ENCODE measurements at regions not wholly inside any gene's neighbourhood (a gene's known extent, or its start where the extent isn't known, plus 50 kb on each side); places are given as distances from the start of the nearest gene placed in this dataset.

DNA sequence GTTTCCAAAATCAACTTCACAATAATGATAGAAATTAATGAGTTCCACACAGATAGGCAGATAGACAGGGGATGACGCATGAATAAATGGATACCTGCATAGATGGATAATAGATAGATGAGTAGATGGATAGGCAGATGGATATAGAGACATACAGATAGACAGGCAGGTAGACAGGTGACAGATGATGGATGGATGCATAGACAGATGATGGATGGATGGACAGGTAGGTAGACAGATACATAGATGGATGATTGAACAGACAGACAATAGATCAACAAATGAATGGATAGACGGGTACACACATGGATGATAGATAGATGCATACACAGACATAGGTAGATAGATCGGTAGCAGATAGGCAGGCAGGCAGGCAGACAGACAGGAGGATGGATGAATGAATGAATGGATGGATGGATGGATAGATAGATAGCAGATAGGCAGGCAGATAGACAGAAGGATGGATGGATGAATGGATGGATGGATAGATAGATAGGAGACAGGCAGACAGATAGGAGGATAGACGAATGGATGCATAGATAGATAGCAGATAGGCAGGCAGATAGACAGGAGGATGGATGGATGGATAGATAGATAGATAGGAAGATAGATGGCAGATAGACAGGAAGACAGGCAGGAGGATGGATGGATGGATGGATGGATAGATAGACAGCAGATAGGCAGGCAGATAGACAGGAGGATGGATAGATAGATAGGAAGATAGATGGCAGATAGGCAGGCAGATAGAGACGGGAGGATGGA, 142.5 kb downstream of the RBFOX3 start:
- Histone ChIP-seq H2BK120ac (ENCODE audit: low read depth, low read length, poor library complexity, severe bottlenecking) (no peak overlapping the region), H3K9me3 (ENCODE audit: control insufficient read depth, low read depth, low read length) (no peaks in the 10 kb centered on the region), H2AFZ (ENCODE audit: low read length) (no peak overlapping the region), H3K79me2 (ENCODE audit: insufficient read depth, low read length) (no peaks in the 10 kb centered on the region), H3K27me3 (ENCODE audit: insufficient read depth, low read length) (no peaks in the 10 kb centered on the region), H3K23ac (ENCODE audit: insufficient read length, low read depth, low read length) (no peak overlapping the region), H2BK12ac (ENCODE audit: insufficient read length, low read depth, low read length) (no peak overlapping the region), H3K4ac (ENCODE audit: low read depth, low read length) (no peak overlapping the region), H2AK5ac (ENCODE audit: insufficient read length, low read length) (no peak overlapping the region), H2BK5ac (ENCODE audit: insufficient read length, low read length) (no peak overlapping the region), H3K4me2 (ENCODE audit: insufficient read depth, insufficient read length, low read length) (no peak overlapping the region), H3K18ac (ENCODE audit: insufficient read length, low read depth, low read length) (no peak overlapping the region), H4K5ac (ENCODE audit: insufficient read length, low read depth, low read length) (no peak overlapping the region), H3K56ac (ENCODE audit: insufficient read length, low read depth, low read length) (no peak overlapping the region), H3K79me1 (ENCODE audit: insufficient read depth, low read depth, low read length, poor library complexity, severe bottlenecking) (no peaks in the 10 kb centered on the region), H3K9ac (ENCODE audit: extremely low read depth, insufficient read length, low read length) (no peak overlapping the region), H4K8ac (replicated peaks; ENCODE audit: insufficient read length, low read depth, low read length) (no peak overlapping the region), H3K4me1 (ENCODE audit: insufficient read depth, low read length) (no peaks in the 10 kb centered on the region), H3K23me2 (ENCODE audit: insufficient read length, low read depth, low read length, poor library complexity, severe bottlenecking) (no peaks in the 10 kb centered on the region), H4K20me1 (ENCODE audit: control insufficient read depth, insufficient read depth, insufficient read length) (peaks cover 3% of the 10 kb centered on the region), H3K14ac (ENCODE audit: insufficient read depth, low read length) (no peak overlapping the region), H4K91ac (ENCODE audit: insufficient read length, low read depth, low read length) (no peak overlapping the region), H3T11ph (ENCODE audit: low read length) (no peak overlapping the region), H2BK20ac (ENCODE audit: low read depth, low read length, poor library complexity, severe bottlenecking) (no peak overlapping the region), H2BK15ac (ENCODE audit: low read depth, low read length) (no peak overlapping the region), H3K27ac (ENCODE audit: insufficient read length, low read depth, low read length) (no peak overlapping the region)
- no peak for TF ChIP-seq CTCF (conservative IDR thresholded peaks at IDR 0.05)
- Mint-ChIP-seq H3K4me3 (no peak overlapping the region), H3K27me3 (ENCODE audit: low read depth) (peaks cover 22% of the 10 kb centered on the region), H3K27ac (no peak overlapping the region), H3K36me3 (ENCODE audit: insufficient read depth in 1 of 3, low read depth in 3 of 3) (no peaks in the 10 kb centered on the region; a peak in 1 of 7 replicates), H3K4me1 (peaks cover 7 to 14% of the 10 kb centered on the region in 2 experiments), H3K9me3 (no peaks in the 10 kb centered on the region)
- no CpG with 5 or more reads among the region's 5 CpGs for WGBS (ENCODE audit: extremely low coverage, insufficient read length, low lambda C conversion rate)
- DNase-seq = no peak

Measured in H9 (cell line).